Fibroblast of upper back skin (primary cell): ENCODE measurements at regions not wholly inside any gene's neighbourhood (a gene's known extent, or its start where the extent isn't known, plus 50 kb on each side); places are given as distances from the start of the nearest gene placed in this dataset.

Experiments
- DNase-seq: peaks from one replicate; pipeline ENCODE4 v3.0.0-alpha.2; 2013

DNA sequence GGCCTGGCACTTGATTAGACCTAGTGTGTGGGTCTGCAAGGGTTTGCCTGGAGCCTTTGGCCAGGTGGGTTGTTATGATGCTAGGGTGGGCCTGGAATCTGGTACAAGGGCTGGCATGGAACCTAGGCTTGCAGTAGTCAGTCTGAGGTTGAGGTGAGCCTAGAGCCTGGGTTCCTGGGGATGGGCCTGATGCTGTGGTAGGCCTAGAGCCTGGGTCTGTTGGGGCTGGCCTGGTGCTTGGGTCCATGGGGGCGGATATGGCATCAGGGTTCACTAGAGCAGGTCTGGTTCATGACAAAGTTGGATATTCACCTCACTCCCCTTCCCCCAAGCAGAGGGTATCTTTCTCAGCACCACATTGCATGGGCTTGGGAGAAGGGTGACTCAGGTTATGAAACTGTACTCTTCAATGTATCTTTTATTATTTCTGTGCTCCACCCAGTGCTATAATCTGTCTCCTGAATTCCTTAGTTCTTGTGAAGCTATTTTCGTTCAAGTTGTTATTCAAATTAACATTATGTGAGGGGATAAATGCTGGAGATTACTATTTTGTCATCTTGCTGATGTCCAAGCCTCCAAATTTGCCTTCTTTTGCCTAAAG, 274.4 kb downstream of the NFKBIZ start:
- no peak for DNase-seq

DNA sequence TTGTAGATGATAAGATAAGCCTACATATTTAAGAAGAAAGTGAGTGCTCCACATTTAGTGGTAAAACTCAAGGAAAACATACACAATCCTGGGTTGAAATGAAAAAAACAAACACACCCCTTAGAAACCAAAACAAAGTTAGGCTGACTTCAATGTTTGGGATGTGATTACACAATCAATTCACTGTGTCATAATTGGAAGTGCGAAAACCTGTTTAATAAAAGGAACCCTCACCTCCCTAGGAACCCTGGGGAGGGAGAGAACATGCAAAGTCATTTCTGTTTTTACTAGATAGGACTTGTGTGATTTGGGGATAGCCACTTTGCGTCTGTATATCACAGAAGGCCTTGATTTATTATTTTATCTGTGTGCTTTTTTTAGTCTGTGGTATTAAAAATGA, 275.0 kb downstream of the NFKBIZ start:
- no peak for DNase-seq

DNA sequence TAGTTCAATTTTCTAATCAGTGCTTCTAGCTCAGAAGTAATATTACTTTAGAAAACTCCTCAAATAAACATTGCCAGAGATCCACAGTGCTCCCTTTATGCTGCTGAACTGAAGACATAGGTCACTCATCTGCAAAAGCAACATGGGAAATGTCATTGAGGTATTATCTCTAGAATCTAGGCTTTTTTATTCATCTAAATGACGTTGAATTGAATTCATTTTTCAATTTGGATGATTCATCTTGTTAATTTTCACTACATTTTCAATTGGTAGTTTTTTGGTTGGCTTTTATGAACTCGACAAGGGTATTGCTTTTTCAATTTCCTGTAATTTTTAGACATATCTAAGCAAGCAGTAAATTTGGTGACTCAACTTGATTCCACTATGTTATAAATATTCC, 275.4 kb downstream of the NFKBIZ start:
- DNase-seq = no peak

DNA sequence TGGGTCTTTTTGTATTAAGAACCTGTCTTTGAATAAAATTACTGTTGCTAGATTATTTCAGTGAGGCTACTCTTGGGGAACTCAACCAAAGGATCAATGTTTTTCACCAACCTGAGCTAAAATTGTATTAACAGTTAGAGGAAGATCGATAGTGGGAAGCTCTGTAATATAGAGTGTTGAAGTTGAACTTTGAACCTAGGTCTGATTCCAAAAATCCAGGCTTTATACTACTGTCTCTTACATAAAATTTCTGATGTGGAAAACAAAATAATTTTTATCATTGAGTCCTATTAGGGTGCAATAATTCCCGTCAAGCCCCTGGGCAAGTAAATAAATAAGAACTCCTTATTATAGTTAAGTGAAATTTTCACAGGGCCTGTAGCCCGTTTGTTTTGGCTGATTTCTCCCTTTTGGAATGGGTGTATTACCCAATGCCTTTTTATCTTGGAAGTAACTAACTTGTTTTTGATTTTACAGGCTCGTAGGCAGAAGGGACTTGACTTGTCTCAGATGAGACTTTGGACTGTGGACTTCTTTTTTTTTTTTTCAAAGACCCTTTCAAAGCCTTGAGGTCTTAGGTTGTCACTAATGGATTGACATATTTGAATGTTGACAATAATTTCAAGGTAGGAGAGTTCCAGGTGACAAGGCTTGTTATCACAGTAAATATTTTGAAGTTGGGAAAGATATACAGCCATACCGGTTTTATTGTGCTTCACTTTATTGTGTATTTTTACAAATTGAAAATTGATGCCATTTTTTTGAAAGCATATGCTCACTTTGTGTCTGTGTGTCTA, 276.1 kb downstream of the NFKBIZ start:
- DNase-seq = no peak

DNA sequence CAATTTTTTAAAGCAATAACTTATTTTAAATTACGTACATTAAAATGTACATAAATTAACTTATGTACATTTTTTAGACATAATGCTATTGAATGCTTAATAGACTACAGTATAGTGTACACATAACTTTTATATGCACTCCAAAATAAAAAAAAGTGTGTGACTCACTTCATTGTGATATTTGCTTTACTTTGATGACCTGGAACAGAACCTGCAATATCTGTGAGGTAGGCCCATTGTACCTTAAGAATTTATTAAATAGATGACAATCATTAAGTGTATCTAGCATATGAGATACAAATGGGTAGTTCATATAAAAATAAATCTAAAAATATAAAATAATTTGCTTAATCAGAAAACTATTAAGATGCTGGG, 276.7 kb downstream of the NFKBIZ start:
- DNase-seq = no peak

DNA sequence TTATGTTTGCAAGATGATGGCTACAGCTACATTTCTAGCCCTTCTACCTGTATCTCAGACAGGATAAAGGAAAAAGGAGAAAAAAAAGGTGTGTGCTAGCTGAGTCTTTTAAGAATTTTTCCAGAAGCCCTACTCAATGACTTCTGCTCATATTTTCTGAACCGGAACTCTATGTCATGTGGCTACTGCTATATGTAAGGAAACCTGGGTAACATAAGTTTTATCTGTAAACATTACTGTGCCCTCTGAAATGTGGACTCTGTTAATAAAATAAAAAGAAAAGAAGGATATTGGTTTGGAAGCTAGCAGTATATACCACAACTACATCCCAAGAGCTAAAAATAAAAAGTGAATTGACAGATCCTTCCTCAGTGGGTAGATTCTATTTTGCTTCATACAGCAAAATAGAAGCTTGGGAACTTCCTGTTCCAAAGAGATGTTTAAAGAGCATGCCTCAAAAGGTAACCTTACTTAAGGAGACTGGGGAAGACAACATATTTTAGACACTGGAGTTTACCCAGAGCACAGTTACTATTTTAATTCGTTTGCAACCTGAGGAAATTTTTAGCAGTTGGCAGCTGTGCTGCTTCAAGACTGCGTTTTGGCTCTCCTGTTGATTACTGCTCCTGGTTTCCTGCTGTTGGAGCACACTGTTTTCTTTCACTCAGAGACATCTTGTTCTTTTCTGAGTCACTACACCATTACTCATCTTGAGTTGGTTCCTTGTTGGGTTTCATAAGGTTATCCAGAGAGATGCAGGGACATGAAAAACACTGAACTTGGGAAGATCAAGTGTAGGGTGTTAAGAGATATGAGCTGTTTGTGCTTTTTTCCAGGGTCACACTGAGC, 280.7 kb downstream of the NFKBIZ start:
- DNase-seq = peak; percentile 66

DNA sequence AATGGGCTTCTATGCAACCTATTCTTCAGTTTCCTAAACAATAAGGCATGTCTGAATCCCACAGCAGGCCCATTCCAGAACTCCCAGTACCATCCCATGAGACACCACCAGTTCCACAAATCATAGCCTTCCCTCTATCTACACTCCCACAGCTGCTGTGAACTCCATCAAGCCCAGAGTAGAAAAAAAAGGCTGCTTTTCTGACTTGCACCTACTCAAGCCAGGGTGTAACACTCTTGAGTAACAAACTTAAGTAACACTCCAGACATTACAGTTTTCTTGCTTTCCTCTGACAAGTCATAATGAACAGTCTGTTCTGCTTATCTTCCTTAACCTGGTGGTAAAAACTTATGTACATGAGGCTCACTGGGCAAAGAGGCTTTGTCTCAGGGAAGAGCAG, 283.1 kb downstream of the NFKBIZ start:
- peak; percentile 17 for DNase-seq

DNA sequence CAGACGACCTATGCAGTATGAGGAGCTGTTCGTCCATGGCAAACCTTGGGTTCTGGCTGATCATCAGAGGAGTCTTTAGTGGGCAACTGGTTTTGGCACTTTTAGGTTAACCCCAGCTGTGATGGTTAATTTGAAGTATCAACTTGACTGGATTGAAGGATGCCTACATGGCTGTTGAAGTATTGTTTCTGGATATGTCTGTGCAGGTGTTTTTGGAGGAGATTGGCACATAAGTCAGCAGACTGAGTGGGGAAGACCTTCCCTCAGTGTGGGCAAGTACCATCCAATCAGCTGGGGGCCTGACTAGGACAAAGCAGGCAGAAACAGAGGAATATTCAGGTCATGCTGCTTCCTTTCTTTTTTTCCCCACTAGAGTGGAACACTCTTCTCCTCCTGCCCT, 284.1 kb downstream of the NFKBIZ start:
- DNase-seq = no peak

DNA sequence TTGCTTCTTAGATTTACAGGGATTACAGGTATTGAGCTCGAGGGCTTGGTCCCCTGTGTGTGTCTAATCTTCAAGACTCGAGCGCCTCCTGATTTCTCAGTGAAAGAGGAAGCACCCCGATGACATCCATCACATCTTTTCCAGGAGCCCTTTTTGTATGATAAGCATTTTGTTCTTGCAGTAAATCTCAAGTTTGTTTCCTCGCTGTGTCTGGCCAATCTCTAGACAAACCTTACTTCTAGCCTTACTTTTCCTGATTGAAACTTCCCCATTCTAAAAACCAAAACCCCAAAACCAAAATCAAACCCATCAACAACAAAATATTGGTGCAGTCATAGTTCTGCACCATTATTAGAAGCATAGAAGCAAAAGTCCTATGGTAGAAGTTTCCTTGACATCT, 286.0 kb downstream of the NFKBIZ start:
- no peak for DNase-seq

DNA sequence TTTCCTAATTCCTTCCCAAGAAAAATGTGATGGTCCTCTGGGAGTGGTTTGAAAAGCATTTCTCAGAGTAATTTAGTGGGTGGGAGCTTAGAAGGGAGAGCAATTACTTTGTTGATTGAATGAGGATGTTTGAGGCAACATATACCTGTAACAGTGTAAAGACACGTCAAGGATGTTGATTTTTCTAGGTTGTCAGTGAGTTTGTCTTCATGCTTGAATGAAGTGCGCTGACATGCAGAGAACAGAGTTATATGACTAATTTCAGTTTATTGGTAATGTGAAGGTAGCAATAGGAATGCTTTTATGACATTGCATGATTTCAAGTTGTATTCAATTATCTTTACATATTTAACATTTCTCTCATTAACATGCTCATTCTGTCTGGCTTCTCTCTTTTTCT, 286.9 kb downstream of the NFKBIZ start:
- no peak for DNase-seq

DNA sequence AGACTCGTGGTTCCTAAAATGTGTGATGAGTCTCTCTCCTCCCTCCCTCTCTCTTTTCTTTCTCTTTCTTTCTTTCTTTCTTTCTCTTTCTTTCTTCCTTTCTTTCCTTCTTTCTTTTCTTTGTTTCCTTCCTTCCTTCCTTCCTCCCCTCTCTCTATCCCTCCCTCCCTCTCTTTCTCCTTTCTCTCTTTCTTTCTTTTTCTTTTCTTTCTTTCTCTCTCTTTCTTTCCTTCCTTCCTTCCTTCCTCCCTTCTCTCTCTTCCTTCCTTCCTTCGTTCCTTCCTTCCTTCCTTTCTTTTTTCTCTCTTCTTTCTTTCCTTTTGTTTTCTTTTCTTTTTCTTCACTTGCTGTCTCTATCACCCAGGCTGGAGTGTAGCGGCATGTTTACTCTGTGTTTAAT, 290.8 kb downstream of the NFKBIZ start:
- DNase-seq = no peak

DNA sequence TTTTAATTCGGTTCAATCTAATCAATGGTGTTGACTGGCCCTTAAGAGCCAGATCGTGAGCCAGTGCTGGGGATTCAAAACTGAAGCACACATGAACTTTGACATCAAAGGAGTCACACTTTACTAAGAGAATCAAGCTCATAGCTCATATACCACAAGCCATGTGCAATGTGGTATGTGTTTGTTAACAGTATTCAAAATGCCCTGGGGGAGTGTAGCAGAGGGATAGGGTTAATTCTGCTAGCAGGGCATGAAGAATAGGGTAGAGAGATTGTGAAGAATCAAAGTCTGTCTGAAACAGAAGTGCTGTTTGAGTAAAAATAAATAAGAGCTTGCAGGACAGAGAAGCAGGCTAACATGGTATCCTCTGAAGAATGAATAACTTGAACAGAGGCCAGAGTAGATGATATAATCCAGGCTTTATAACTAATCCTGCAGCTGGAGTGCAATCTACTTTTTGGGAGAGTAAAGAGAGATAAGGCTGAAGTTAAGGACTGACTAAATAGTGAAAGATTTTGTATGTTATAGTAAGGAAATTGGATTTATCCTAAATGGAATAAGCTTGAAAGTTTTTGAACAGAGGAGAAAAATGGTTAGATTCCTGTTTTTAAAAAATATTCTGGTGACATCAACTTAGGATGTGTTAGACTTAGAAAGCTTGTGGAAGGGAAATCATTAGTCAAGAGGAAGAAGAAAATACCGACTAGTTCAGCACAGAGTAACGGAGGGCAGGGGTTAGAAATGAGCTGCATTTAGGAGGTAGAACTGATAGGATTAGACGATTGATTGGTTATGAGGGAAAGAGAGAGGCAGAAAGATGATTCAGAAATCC, 292.0 kb downstream of the NFKBIZ start:
- peak; percentile 18 for DNase-seq

DNA sequence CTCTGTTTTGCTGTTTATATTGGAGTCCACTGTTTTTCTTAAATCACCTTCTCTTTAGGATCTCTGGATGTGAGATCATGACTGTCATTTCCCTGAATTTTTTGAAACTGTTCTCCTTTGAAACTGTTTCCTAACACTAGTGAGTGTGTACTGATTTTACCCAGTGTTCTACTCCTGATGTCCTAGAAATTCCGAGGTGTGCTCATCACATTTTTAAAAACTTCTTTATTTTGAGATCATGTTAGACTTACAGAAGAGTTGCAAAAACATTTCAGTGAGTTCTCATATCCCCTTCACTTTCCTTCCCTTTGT, 292.6 kb downstream of the NFKBIZ start:
- no peak for DNase-seq

DNA sequence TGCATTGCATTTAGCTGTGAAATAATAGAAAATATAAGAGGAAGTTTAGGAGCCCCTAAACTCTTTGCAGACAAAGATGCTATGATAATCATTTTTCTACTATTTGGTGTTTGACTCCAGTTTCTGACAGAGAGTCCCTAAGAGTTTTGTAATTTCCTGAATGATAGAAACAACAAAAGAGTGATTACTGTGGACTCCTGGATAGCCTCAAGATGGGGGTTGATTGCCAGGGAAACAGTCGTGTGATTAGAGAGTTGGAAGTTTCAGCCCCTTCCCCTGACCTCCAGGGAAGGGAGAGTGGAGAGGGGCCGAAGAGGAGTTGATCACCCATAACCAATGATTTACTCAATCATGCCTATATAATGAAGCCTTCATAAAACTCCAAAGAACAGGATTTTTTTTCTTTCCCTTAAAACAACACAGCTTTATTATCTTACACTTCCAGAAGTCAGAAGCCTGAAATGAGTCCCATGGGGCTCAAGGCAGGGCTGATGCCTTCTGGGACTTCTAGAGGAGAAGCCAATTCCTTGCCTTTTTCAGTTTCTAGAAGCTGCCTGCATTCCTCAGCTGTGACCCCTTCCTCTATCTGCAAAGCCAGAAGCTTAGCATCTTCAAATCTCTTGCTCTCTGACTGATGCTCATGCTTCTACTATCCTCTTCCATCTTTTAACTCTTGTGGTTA, 292.3 kb upstream of the ZPLD1 start:
- peak; percentile 43 for DNase-seq

DNA sequence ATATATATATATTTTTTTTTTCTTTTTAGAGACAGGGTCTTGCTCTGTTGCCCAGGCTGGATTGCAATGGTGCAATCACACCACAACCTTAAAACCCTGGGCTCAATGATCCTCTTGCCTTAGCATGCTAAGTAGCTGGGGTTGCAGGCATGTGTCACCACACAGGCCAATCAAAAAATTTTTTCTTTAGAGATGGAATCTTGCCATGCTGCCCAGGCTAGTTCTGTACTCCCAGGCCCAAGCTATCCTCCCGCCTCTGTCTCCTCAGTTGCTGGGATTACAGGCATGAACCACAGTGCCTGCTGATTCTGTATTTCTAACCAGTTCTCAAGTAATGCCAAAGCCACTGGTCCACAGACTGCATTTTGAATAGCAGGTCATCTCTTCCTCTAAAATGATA, 291.3 kb upstream of the ZPLD1 start:
- no peak for DNase-seq

DNA sequence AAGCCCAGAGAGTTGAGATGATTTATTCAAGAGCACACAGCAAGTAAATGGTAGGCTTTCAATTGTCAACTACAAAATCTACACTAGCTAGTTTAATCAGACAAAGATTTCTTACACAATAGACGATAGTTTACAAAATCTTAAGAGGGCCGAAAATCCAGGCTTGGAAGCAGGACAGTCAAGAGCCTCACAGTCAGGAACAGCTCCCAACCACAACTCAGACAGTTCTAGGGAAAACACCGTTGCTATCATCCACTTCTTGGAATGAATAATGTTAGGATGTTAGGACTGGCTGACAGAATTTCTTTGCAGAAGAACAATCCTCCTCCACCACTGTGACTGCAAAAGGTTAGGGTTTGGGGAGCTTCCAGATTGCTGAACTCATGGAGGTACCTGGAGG, 290.8 kb upstream of the ZPLD1 start:
- no peak for DNase-seq

DNA sequence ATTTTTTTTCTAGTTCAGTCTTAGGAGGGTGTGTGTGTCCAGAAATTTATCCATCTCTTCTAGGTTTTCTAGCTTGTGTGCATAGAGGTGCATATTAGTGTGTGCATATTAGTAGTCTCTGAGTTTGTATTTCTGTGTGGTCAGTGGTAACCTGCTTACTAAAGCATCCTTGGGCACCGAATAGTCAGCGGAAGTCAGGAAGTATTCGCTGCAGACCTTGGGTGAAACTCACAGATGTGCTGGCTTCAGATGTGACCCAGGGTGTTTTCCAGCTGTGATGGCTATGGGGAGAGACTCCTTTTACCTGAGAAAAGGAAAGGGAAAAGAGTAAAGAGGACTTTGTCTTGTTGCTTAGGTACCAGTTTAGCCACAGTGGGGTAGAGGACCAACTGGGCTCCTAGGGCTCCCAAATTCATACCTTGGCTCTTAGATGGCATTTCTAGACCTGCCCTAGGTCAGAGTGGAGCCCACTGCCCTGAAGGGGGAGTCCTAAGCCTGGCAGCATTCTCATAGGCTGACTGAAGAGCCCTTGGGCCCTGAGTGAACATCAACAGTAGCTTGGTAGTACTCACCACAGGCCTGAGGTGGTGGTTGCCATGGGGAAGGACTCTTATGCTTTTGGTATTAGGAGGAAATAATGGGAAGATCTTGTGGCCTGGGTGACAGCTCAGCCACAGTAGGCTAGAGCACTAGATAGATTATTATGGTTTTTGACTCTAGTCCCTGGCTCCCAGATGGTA, 286.0 kb upstream of the ZPLD1 start:
- no peak for DNase-seq

DNA sequence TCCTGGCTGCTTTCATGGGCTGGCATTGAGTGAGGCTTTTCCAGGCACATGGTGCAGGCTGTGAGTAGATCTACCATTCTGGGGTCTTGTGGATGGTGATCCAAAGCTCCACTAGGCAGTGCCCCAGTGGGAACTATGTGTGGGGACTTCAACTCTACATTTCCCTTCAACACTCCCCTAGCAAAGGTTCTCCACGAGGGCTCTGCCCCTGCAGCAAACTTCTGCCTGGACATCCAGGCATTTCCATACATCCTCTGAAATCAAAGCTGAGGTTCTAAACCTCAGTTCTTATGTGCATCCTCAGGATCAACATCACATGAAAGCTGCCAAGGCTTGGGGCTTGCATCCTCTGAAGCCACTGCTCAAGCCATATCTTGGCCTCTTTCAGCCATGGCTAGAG, 282.9 kb upstream of the ZPLD1 start:
- DNase-seq = no peak

DNA sequence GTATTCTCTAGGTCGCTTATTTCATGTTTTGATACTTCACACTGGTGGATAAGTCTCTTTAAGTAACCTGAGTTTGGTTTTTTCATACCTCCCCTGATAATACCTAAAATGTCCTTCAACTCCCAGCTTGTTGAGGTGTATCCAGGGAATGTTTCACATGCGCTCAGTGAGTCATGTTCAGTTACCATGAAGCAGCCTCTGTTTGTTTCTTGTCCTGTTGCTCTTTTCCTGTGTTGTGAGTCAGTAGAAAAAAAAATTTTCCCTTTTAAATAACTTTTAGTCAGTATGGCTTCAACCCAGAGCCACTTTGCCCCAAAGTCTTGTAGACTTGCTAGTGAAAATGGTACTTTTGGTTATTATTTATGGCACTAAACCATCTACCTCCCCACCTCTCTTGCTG, 278.4 kb upstream of the ZPLD1 start:
- DNase-seq = peak; percentile 56

DNA sequence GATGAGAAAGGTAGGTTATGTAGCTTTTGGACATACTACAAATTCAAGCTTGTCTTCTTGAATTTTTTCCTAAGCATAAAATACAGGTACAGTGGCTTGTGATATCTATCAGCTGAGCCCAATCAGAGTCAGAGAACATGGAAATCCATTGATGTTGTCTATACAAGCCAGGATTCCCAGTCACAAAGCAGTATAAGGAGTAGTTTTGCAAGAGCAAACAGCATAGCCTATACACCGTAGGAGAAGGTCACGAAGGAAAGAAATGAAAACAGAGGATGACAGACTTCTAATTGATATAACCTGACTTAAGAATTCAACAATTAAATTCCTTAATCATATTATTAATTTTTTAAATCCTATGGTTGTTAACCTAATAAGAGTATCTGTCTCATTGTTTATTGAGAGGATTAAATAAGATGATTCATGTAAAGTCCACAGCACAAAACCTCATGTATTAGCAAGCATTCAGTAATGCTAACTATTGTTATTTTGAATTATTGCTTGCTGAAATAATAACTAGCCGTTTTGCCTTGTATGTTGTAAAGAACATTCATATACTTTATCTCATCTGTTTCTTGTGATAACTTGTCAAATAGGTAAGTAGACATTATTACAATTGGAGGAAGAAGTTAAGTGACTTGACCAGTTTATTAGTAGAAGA, 276.6 kb upstream of the ZPLD1 start:
- DNase-seq = no peak

DNA sequence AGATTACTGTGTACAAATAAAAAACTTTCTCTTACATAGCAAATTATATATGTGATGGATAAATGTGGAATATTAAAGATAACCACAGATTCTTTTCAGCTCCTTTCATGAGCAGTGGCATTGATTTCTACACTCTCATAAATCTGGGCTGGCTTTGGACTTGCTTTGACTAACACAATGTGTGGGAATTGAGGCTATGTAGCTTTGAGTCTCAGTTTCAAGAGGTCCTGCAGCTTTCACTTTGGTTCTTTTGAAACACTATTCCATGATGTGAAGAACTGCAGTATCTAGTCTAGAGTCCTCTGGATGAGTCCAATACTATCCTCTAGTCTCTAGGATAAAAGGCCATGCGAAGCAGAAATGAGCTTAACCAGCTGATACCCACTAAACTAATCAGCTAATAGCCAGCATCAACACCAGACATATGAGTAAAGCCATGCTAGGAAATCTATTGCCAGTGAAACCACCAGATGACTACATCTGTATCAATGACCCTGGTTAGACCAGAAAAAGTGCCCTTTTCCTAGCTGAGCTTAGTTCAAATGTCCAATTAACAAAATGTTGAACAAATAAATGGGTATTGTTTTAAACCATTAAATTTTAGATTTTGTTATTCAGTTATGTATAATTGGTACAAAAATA, 274.9 kb upstream of the ZPLD1 start:
- DNase-seq = no peak
